K562 (cell line): ENCODE measurements at regions not wholly inside any gene's neighbourhood (a gene's known extent, or its start where the extent isn't known, plus 50 kb on each side); places are given as distances from the start of the nearest gene placed in this dataset.
"Not testable (repeated sequence)": the region's sequence is repeated elsewhere in the genome, so short reads cannot be mapped to it uniquely, and the experiment has no call there.

ENCODE experiments used
- ATAC-seq: fragments of 200-7000 bp; cut with Tn5 transposase; 3 replicates; pipeline ENCODE4 v1.9.1; 2020; ENCODE audit warnings: moderate library complexity
- BruUV-seq: library from RNA; stranded (reverse); fragments of 400-500 nt; replicated peaks from 2 replicates; lab custom pipeline; 2021; lab: Mats Ljungman, UMichigan
- CTCF ChIA-PET: fragments of 300-600 bp; formaldehyde crosslinking; extraction: SDS; loops from one replicate; lab custom pipeline; 2021; ENCODE audit warnings: low intra/inter-chr PET ratio; lab: Yijun Ruan, JAX
- POLR2A ChIA-PET: fragments of 300-600, 350-650 bp; sonication (Branson Sonifier 250); formaldehyde crosslinking; extraction: SDS; loops from one replicate; lab custom pipeline; 2021; ENCODE audit warnings: antibody characterized with exemption, inconsistent platforms; lab: Yijun Ruan, JAX
- DNase-seq, 4 experiments: peaks; one replicate each; pipeline versions ENCODE4 v3.0.0 to v3.0.0-alpha.2; 2011 to 2018; ENCODE audit warnings: low spot score in 3 of 4, mixed read lengths in 3 of 4; ENCODE audit errors: extremely low read depth in 1 of 4
- FAIRE-seq: peaks from 2 replicates; lab custom pipeline; 2011; peaks lifted over from hg19 to GRCh38; lab: Jason Lieb, UNC
- H2AFZ ChIP-seq: 2 replicates; pipeline ENCODE4 v1.6.0; 2011; ENCODE audit warnings: low read depth, low read length, control low read depth, inconsistent platforms
- H3K27ac ChIP-seq: fragments of 200-600 bp; 3 replicates; pipeline ENCODE4 v1.8.0; 2011; ENCODE audit warnings: low read depth, mild to moderate bottlenecking, control low read depth, inconsistent platforms, low read length, moderate library complexity, mixed read lengths; ENCODE audit errors: extremely low read depth
- H3K27me3 ChIP-seq, 2 experiments: fragments of 300-600 bp in 1 of 2; 2 replicates in 1 of 2; 3 replicates in 1 of 2; pipeline versions ENCODE4 v1.6.0 to v1.8.0; 2011; ENCODE audit warnings: inconsistent platforms in 2 of 2, low read length in 2 of 2, mild to moderate bottlenecking in 1 of 2, mixed read lengths in 1 of 2, moderate library complexity in 1 of 2; ENCODE audit not compliant: control insufficient read depth in 2 of 2, insufficient read depth in 2 of 2
- H3K36me3 ChIP-seq: fragments of 300-600 bp; 3 replicates; pipeline ENCODE4 v1.8.0; 2011; ENCODE audit warnings: mild to moderate bottlenecking, low read length, inconsistent platforms; ENCODE audit not compliant: control insufficient read depth, insufficient read depth
- H3K4me1 ChIP-seq, 2 experiments: fragments of 200-600 bp in 1 of 2; replicated peaks in 1 of 2; 2 replicates in 1 of 2; 3 replicates in 1 of 2; pipeline versions ENCODE4 v1.5.1 to v1.8.0; 2011; ENCODE audit warnings: inconsistent platforms in 2 of 2, low read length in 2 of 2, mild to moderate bottlenecking in 1 of 2, mixed read lengths in 1 of 2, moderate library complexity in 1 of 2; ENCODE audit not compliant: control insufficient read depth in 2 of 2, insufficient read depth in 2 of 2
- H3K4me2 ChIP-seq: 2 replicates; pipeline ENCODE4 v1.6.1; 2011; ENCODE audit warnings: low read length, control low read depth, inconsistent platforms, mixed read lengths; ENCODE audit not compliant: insufficient read depth
- H3K4me3 ChIP-seq: fragments of 200-600 bp; sonication (generic), shearing (Covaris generic); 2 replicates; pipeline ENCODE4 v1.5.1; 2016; ENCODE audit warnings: control low read depth, inconsistent platforms
- H3K79me2 ChIP-seq: fragments of 200-600 bp; 3 replicates; pipeline ENCODE4 v1.8.0; 2011; ENCODE audit warnings: low read length, inconsistent platforms; ENCODE audit not compliant: control insufficient read depth, insufficient read depth
- H3K9ac ChIP-seq, 2 experiments: 2 replicates each; pipeline versions ENCODE4 v1.6.0 to v1.6.1; 2011; ENCODE audit warnings: low read depth in 2 of 2, low read length in 2 of 2, control low read depth in 1 of 2, inconsistent platforms in 1 of 2, mild to moderate bottlenecking in 1 of 2, mixed read lengths in 1 of 2; ENCODE audit not compliant: insufficient read depth in 1 of 2
- H3K9me1 ChIP-seq: one replicate; pipeline ENCODE4 v1.6.0; 2011; ENCODE audit warnings: inconsistent platforms, mild to moderate bottlenecking, low read length, moderate library complexity; ENCODE audit not compliant: control insufficient read depth, insufficient read depth
- H3K9me3 ChIP-seq: replicated peaks from 2 replicates; pipeline ENCODE4 v1.5.1; 2011; ENCODE audit warnings: low read depth, low read length, inconsistent platforms; ENCODE audit not compliant: control insufficient read depth, insufficient read depth
- H4K20me1 ChIP-seq: replicated peaks from 2 replicates; pipeline ENCODE4 v1.6.1; 2011; ENCODE audit warnings: low read length, inconsistent platforms, mixed read lengths; ENCODE audit not compliant: control insufficient read depth, insufficient read depth
- DDX20 ChIP-seq: fragments of 450-650 bp; IDR thresholded peaks from 2 replicates; pipeline ENCODE4 v1.6.1; 2016; ENCODE audit warnings: missing genetic modification characterization, low read depth, mild to moderate bottlenecking, missing compliant biosample characterization, moderate library complexity
- FOSL1 ChIP-seq: fragments of 200-800 bp; sonication (Bioruptor generic); conservative IDR thresholded peaks from 2 replicates; pipeline ENCODE4 v1.6.1; 2016; ENCODE audit warnings: missing genetic modification characterization, missing compliant biosample characterization
- GTF2A2 ChIP-seq: IDR thresholded peaks from 2 replicates; pipeline ENCODE4 v1.6.1; 2016; ENCODE audit warnings: mild to moderate bottlenecking, missing genetic modification characterization, missing compliant biosample characterization
- RREB1 ChIP-seq: fragments of 250-450 bp; sonication (Bioruptor Pico); IDR thresholded peaks from 2 replicates; pipeline ENCODE4 v1.4.0; 2020
- SMAD4 ChIP-seq: fragments of 250-450 bp; sonication (Bioruptor Pico); conservative IDR thresholded peaks from 2 replicates; pipeline ENCODE4 v1.8.0; 2021; ENCODE audit warnings: inconsistent platforms, mild to moderate bottlenecking, moderate library complexity
- VEZF1 ChIP-seq: fragments of 200-800 bp; sonication (Bioruptor generic); IDR thresholded peaks from 2 replicates; pipeline ENCODE4 v1.6.1; 2017; ENCODE audit warnings: missing genetic modification characterization, missing compliant biosample characterization
- ZNF445 ChIP-seq: fragments of 250-450 bp; sonication (Bioruptor Pico); IDR thresholded peaks from 2 replicates; pipeline ENCODE4 v1.4.0; 2020; ENCODE audit warnings: low read depth, mild to moderate bottlenecking, moderate library complexity
- ZNF583 ChIP-seq: fragments of 250-450 bp; sonication (Bioruptor Pico); IDR thresholded peaks from 2 replicates; pipeline ENCODE4 v1.4.0; 2020
- WGBS: fragments of 100-300 bp; shearing (Covaris generic); methylation state at CpG from one replicate; pipeline ENCODE4 v1.1.6; 2016; ENCODE audit warnings: low coverage, mixed read lengths; ENCODE audit not compliant: insufficient coverage; ENCODE audit errors: missing lambda C conversion rate; 5-methylcytosine and 5-hydroxymethylcytosine counted together
- in situ Hi-C: fragments of 300-500 bp; cut with MboI; formaldehyde crosslinking; loops from 4 replicates; pipeline ENCODE4 v1.15.0; 2018; ENCODE audit warnings: inconsistent platforms, mixed read lengths
- intact Hi-C: fragments of 100-400 bp; cut with micrococcal nuclease; formaldehyde crosslinking; loops from 2 replicates; pipeline ENCODE4 v1.14.2; 2022

- H3K4me3 ChIP-seq, H3K27me3 ChIP-seq, intact Hi-C loops, H3K79me2 ChIP-seq, H3K9me3 ChIP-seq, H3K36me3 ChIP-seq, H3K9ac ChIP-seq, BruUV-seq, H3K9me1 ChIP-seq, CTCF ChIA-PET, H4K20me1 ChIP-seq, in situ Hi-C loops: not testable (repeated sequence)
- Histone ChIP-seq H3K4me2 (peak overlapping the region; percentile 40), H3K4me1 (peaks cover 8 to 27% of the 10 kb centered on the region in 2 experiments; a peak in 4 of 5 replicates), H2AFZ (peak overlapping the region; percentile 93), H3K27ac (peak overlapping the region; percentile 19; the same call in 2 of the 3 replicates)
- DNase-seq (peak in 3 of 4 experiments; percentile 35 to 62 (median 53)), FAIRE-seq (peak; percentile 69), ATAC-seq (peak; percentile 86)
- POLR2A ChIA-PET = interaction anchor here (0.5 to 1.6 kb wide), 6 partner anchors 11 to 370 kb away, joined by 3 to 5 read pairs (median 4); no protein-coding TSS in a partner anchor
- 40% methylated on average over 12 of the region's 12 CpGs for WGBS
- peak; percentile 83 for TF ChIP-seq GTF2A2
- TF ChIP-seq DDX20 (tag) = peak; percentile 75
- TF ChIP-seq RREB1 (CRISPR knock-in tag) = 0 out of 2 replicates have a peak, but pooled peaks have one; percentile 38
- peak; percentile 2; the same call in 1 of the 2 replicates for TF ChIP-seq ZNF445
- TF ChIP-seq VEZF1 (CRISPR knock-in tag) = peak; percentile 42
- TF ChIP-seq ZNF583 (CRISPR knock-in tag) = peak; percentile 73; the same call in 1 of the 2 replicates
- TF ChIP-seq SMAD4 (CRISPR knock-in tag) = peak; percentile 84
- TF ChIP-seq FOSL1 = peak; percentile 91
These were observed 58.2 kb upstream of the CSF1 start for GRCh38 chr1:109852221-109853015.
